SK-N-SH (cell line): ENCODE measurements at regions not wholly inside any gene's neighbourhood (a gene's known extent, or its start where the extent isn't known, plus 50 kb on each side); places are given as distances from the start of the nearest gene placed in this dataset.

Experiments used
- CTCF ChIA-PET: fragments of 300-600, 350-600 bp; formaldehyde crosslinking; extraction: SDS; loops from one replicate; lab custom pipeline; 2021; lab: Yijun Ruan, JAX
- POLR2A ChIA-PET: fragments of 350-600 bp; sonication (Branson Sonifier 250); formaldehyde crosslinking; extraction: SDS; loops from one replicate; lab custom pipeline; 2020; ENCODE audit warnings: antibody characterized with exemption, inconsistent platforms; lab: Yijun Ruan, JAX
- DNase-seq: peaks from one replicate; pipeline ENCODE4 v3.0.0; 2012
- H2AFZ ChIP-seq: fragments of 200-600 bp; sonication (generic); 2 replicates; pipeline ENCODE4 v1.8.1; 2016; ENCODE audit warnings: antibody characterized with exemption, mild to moderate bottlenecking, low read depth
- H3F3A ChIP-seq: fragments of 200-600 bp; sonication (generic); replicated peaks from 2 replicates; pipeline ENCODE3; 2016; ENCODE audit warnings: antibody characterized with exemption, mild to moderate bottlenecking; ENCODE audit not compliant: insufficient read depth
- H3K27ac ChIP-seq, 2 experiments: fragments of 200-500 bp in 1 of 2; fragments of 200-600 bp in 1 of 2; sonication (Bioruptor generic) in 1 of 2; sonication (generic), shearing (Covaris generic) in 1 of 2; 2 replicates each; pipeline versions ENCODE4 v1.5.1 to v1.6.1; 2014 to 2016; ENCODE audit warnings: low read depth in 2 of 2, inconsistent platforms in 1 of 2, low read length in 1 of 2, mild to moderate bottlenecking in 1 of 2, mixed read lengths in 1 of 2
- H3K27me3 ChIP-seq: fragments of 200-600 bp; sonication (generic), shearing (Covaris generic); 2 replicates; pipeline ENCODE4 v1.6.1; 2016; ENCODE audit warnings: mixed run types; ENCODE audit not compliant: insufficient read depth
- H3K36me3 ChIP-seq, 2 experiments: fragments of 200-500 bp in 1 of 2; fragments of 200-600 bp in 1 of 2; sonication (Bioruptor generic) in 1 of 2; sonication (generic) in 1 of 2; replicated peaks in 1 of 2; 2 replicates each; pipeline versions ENCODE3 to v1.5.1; 2014 to 2016; ENCODE audit warnings: low read length in 1 of 2, mild to moderate bottlenecking in 1 of 2; ENCODE audit not compliant: insufficient read depth in 2 of 2, control insufficient read depth in 1 of 2
- H3K4me1 ChIP-seq, 2 experiments: fragments of 200-500 bp in 1 of 2; fragments of 200-600 bp in 1 of 2; sonication (Bioruptor generic) in 1 of 2; sonication (generic), shearing (Covaris generic) in 1 of 2; 2 replicates each; pipeline versions ENCODE4 v1.5.1 to v1.6.1; 2014 to 2016; ENCODE audit warnings: low read depth in 1 of 2, low read length in 1 of 2, mixed run types in 1 of 2; ENCODE audit not compliant: insufficient read depth in 2 of 2, control insufficient read depth in 1 of 2
- H3K4me2 ChIP-seq: fragments of 200-600 bp; sonication (generic), shearing (Covaris generic); 2 replicates; pipeline ENCODE4 v1.6.1; 2017; ENCODE audit warnings: mixed run types
- H3K4me3 ChIP-seq, 2 experiments: fragments of 200-500 bp in 1 of 2; fragments of 200-600 bp in 1 of 2; sonication (Bioruptor generic) in 1 of 2; sonication (generic), shearing (Covaris generic) in 1 of 2; 2 replicates each; pipeline versions ENCODE4 v1.5.1 to v1.8.1; 2014 to 2016; ENCODE audit warnings: low read depth in 2 of 2, inconsistent platforms in 1 of 2, low read length in 1 of 2, mild to moderate bottlenecking in 1 of 2, mixed read lengths in 1 of 2, moderate library complexity in 1 of 2
- H3K79me2 ChIP-seq: fragments of 200-600 bp; sonication (generic); 2 replicates; pipeline ENCODE4 v1.8.1; 2017; ENCODE audit warnings: mild to moderate bottlenecking; ENCODE audit not compliant: insufficient read depth
- H3K9ac ChIP-seq: fragments of 200-600 bp; sonication (generic); 2 replicates; pipeline ENCODE4 v1.6.1; 2017; ENCODE audit warnings: mixed run types
- H3K9me2 ChIP-seq: fragments of 200-600 bp; sonication (generic); 2 replicates; pipeline ENCODE4 v1.6.1; 2017; ENCODE audit warnings: mixed run types
- H3K9me3 ChIP-seq: fragments of 200-600 bp; sonication (generic); 2 replicates; pipeline ENCODE4 v1.6.1; 2017; ENCODE audit warnings: mixed run types, mild to moderate bottlenecking, moderate library complexity
- H4K20me1 ChIP-seq: fragments of 200-600 bp; sonication (generic); 2 replicates; pipeline ENCODE4 v1.6.1; 2017; ENCODE audit warnings: mild to moderate bottlenecking, mixed run types; ENCODE audit not compliant: insufficient read depth
- FOSL2 ChIP-seq: IDR thresholded peaks from 2 replicates; pipeline ENCODE4 v1.4.0; 2012; ENCODE audit warnings: low read depth, mild to moderate bottlenecking, moderate library complexity, borderline replicate concordance
- MAX ChIP-seq: IDR thresholded peaks from 2 replicates; pipeline ENCODE4 v1.4.0; 2012; ENCODE audit warnings: low read depth
- RAD21 ChIP-seq: IDR thresholded peaks from 2 replicates; pipeline ENCODE4 v1.6.1; 2012; ENCODE audit warnings: mild to moderate bottlenecking, low read length
- REST ChIP-seq: IDR thresholded peaks from 2 replicates; pipeline ENCODE4 v1.6.1; 2012; ENCODE audit warnings: mild to moderate bottlenecking, low read depth, low read length, moderate library complexity
- RXRA ChIP-seq: IDR thresholded peaks from 2 replicates; pipeline ENCODE4 v1.4.0; 2012; ENCODE audit warnings: low read depth, mild to moderate bottlenecking, borderline replicate concordance
- SIN3A ChIP-seq: IDR thresholded peaks from 2 replicates; pipeline ENCODE4 v1.6.1; 2012; ENCODE audit warnings: low read depth, mild to moderate bottlenecking, low read length, moderate library complexity, borderline replicate concordance
- SMC3 ChIP-seq: IDR thresholded peaks from 2 replicates; pipeline ENCODE4 v1.6.1; 2012; ENCODE audit warnings: low read depth, low read length, improper control_type of control experiment
- TEAD4 ChIP-seq: IDR thresholded peaks from 2 replicates; pipeline ENCODE4 v1.4.0; 2012; ENCODE audit warnings: mild to moderate bottlenecking, borderline replicate concordance; ENCODE audit not compliant: insufficient read depth
- USF2 ChIP-seq: fragments of 150-350 bp; IDR thresholded peaks from 2 replicates; pipeline ENCODE4 v1.6.1; 2017; ENCODE audit warnings: antibody characterized with exemption, low read length, low read depth, borderline replicate concordance
- WGBS: methylation state at CpG from one replicate; pipeline ENCODE4 v1.1.6; 2017; ENCODE audit warnings: low lambda C conversion rate; 5-methylcytosine and 5-hydroxymethylcytosine counted together

- CTCF ChIA-PET = no interaction called here
- TF ChIP-seq TEAD4 (no peak), MAX (no peak), SIN3A (no peak), USF2 (no peak), SMC3 (no peak), RAD21 (no peak), RXRA (no peak), REST (no peak)
- H3K4me2 ChIP-seq = no peak overlapping the region
These were observed 135.0 kb downstream of the IDS start for GRCh38 chrX:149370097-149370496.

GRCh38 chrX:149365552-149365951 lies 139.6 kb downstream of the IDS start:
- Histone ChIP-seq H2AFZ (no peak overlapping the region), H3K9ac (no peak overlapping the region), H3F3A (no peaks in the 10 kb centered on the region)
- DNase-seq = no peak
- TF ChIP-seq FOSL2 (no peak), REST (no peak)
- TF ChIP-seq, all 33 proteins: peak for 0
- ChIA-PET POLR2A (no interaction called here), CTCF (no interaction called here)
- Histone ChIP-seq H3K27ac (no peak overlapping the region), H3K36me3 (no peaks in the 10 kb centered on the region), H3K9me2 (no peaks in the 10 kb centered on the region), H3K79me2 (no peaks in the 10 kb centered on the region), H3K27me3 (no peaks in the 10 kb centered on the region), H3K4me2 (no peak overlapping the region), H4K20me1 (no peaks in the 10 kb centered on the region), H3K9me3 (no peaks in the 10 kb centered on the region), H3K4me3 (no peak overlapping the region), H3K4me1 (no peaks in the 10 kb centered on the region)

More at GRCh38 chrX:149370097-149370496, 135.0 kb downstream of the IDS start:
- Histone ChIP-seq H3K36me3 (no peaks in the 10 kb centered on the region), H2AFZ (no peak overlapping the region), H3K27me3 (no peaks in the 10 kb centered on the region), H4K20me1 (no peaks in the 10 kb centered on the region), H3K9me2 (no peaks in the 10 kb centered on the region), H3K9ac (no peak overlapping the region), H3K9me3 (no peaks in the 10 kb centered on the region), H3K27ac (no peak overlapping the region), H3K4me3 (no peak overlapping the region), H3K79me2 (no peaks in the 10 kb centered on the region), H3F3A (no peaks in the 10 kb centered on the region), H3K4me1 (no peaks in the 10 kb centered on the region)
- 6% methylated on average over 6 of the region's 6 CpGs for WGBS
- POLR2A ChIA-PET = no interaction called here
- DNase-seq = no peak
